GM23338 (cell line): ENCODE measurements at regions not wholly inside any gene's neighbourhood (a gene's known extent, or its start where the extent isn't known, plus 50 kb on each side); places are given as distances from the start of the nearest gene placed in this dataset.

Experiments used
- ATAC-seq: fragments of 200-7000 bp; cut with Tn5 transposase; 3 replicates; pipeline ENCODE4 v1.9.1; 2020
- DNase-seq: peaks from one replicate; pipeline ENCODE4 v3.0.0-alpha.2; 2015; ENCODE audit warnings: low spot score
- H2AFZ ChIP-seq: fragments of 200-600 bp; sonication (generic); 2 replicates; pipeline ENCODE4 v1.8.0; 2016; ENCODE audit warnings: antibody characterized with exemption, mild to moderate bottlenecking, moderate library complexity
- H3F3A ChIP-seq: fragments of 200-600 bp; sonication (generic); replicated peaks from 2 replicates; pipeline ENCODE4 v1.8.0; 2017; ENCODE audit warnings: antibody characterized with exemption, mixed run types, low read depth
- H3K27ac ChIP-seq: fragments of 200-600 bp; sonication (generic); 2 replicates; pipeline ENCODE4 v1.6.1; 2016; ENCODE audit warnings: low read depth
- H3K27me3 ChIP-seq: fragments of 200-600 bp; sonication (generic); 2 replicates; pipeline ENCODE4 v1.8.0; 2016; ENCODE audit warnings: mild to moderate bottlenecking, mixed run types, moderate library complexity; ENCODE audit not compliant: insufficient read depth
- H3K36me3 ChIP-seq: fragments of 200-600 bp; sonication (generic); 2 replicates; pipeline ENCODE4 v1.8.0; 2016; ENCODE audit warnings: mild to moderate bottlenecking; ENCODE audit not compliant: insufficient read depth
- H3K4me1 ChIP-seq: fragments of 200-600 bp; sonication (generic); 2 replicates; pipeline ENCODE4 v1.8.0; 2016; ENCODE audit warnings: mild to moderate bottlenecking, moderate library complexity; ENCODE audit not compliant: insufficient read depth
- H3K4me2 ChIP-seq: fragments of 200-600 bp; sonication (generic); 2 replicates; pipeline ENCODE4 v1.7.1; 2017; ENCODE audit warnings: mixed run types
- H3K4me3 ChIP-seq: fragments of 200-600 bp; sonication (generic); 2 replicates; pipeline ENCODE4 v1.6.1; 2016; ENCODE audit warnings: mixed run types
- H3K79me2 ChIP-seq: fragments of 200-600 bp; sonication (generic); replicated peaks from 2 replicates; pipeline ENCODE4 v1.8.0; 2017; ENCODE audit warnings: mild to moderate bottlenecking; ENCODE audit not compliant: insufficient read depth
- H3K9me2 ChIP-seq: fragments of 200-600 bp; sonication (generic); 2 replicates; pipeline ENCODE4 v1.8.0; 2017; ENCODE audit not compliant: insufficient read depth
- H4K20me1 ChIP-seq: fragments of 200-600 bp; sonication (generic); replicated peaks from 2 replicates; pipeline ENCODE4 v1.8.0; 2017; ENCODE audit warnings: mild to moderate bottlenecking; ENCODE audit not compliant: insufficient read depth
- H3K27ac Mint-ChIP-seq: 2 replicates; pipeline ENCODE4 v1.8.0; 2020; ENCODE audit warnings: inconsistent platforms, mild to moderate bottlenecking, moderate library complexity, mixed read lengths
- H3K27me3 Mint-ChIP-seq: 3 replicates; pipeline ENCODE4 v1.8.0; 2022; ENCODE audit warnings: low read depth, mild to moderate bottlenecking, moderate library complexity, mixed read lengths, inconsistent platforms; ENCODE audit not compliant: insufficient read depth, poor library complexity
- H3K36me3 Mint-ChIP-seq: 3 replicates; pipeline ENCODE4 v1.8.0; 2021; ENCODE audit warnings: low read depth, mild to moderate bottlenecking, inconsistent platforms, moderate library complexity, mixed read lengths
- H3K4me1 Mint-ChIP-seq: 3 replicates; pipeline ENCODE4 v1.8.0; 2020; ENCODE audit warnings: mild to moderate bottlenecking, inconsistent platforms, mixed read lengths
- H3K4me3 Mint-ChIP-seq: 3 replicates; pipeline ENCODE4 v1.8.0; 2021; ENCODE audit warnings: moderate library complexity, mild to moderate bottlenecking, inconsistent platforms, mixed read lengths
- H3K9me3 Mint-ChIP-seq: 3 replicates; pipeline ENCODE4 v1.8.0; 2020; ENCODE audit warnings: moderate library complexity, mild to moderate bottlenecking, inconsistent platforms, mixed read lengths
- CTCF ChIP-seq, 2 experiments: fragments of 200-600 bp in 1 of 2; sonication (generic) in 1 of 2; conservative IDR thresholded peaks; 2 replicates each; pipeline versions ENCODE4 v1.5.1 to v1.6.1; 2016 to 2017; ENCODE audit warnings: antibody characterized with exemption in 2 of 2, low read depth in 2 of 2, mild to moderate bottlenecking in 2 of 2, moderate library complexity in 1 of 2
- ETS1 ChIP-seq: IDR thresholded peaks from 2 replicates; pipeline ENCODE4 v1.6.1; 2016; ENCODE audit warnings: antibody characterized with exemption
- EZH2phosphoT487 ChIP-seq: fragments of 200-600 bp; sonication (generic); IDR thresholded peaks from one replicate; pipeline ENCODE4 v1.8.1; 2018; ENCODE audit warnings: antibody characterized with exemption; ENCODE audit not compliant: unreplicated experiment
- JUNB ChIP-seq: IDR thresholded peaks from one replicate; pipeline ENCODE4 v1.6.1; 2016; ENCODE audit warnings: antibody characterized with exemption; ENCODE audit not compliant: unreplicated experiment
- NANOG ChIP-seq: IDR thresholded peaks from 2 replicates; pipeline ENCODE4 v1.6.1; 2016; ENCODE audit warnings: antibody characterized with exemption, borderline replicate concordance
- STAT1 ChIP-seq: IDR thresholded peaks from one replicate; pipeline ENCODE4 v1.6.1; 2016; ENCODE audit warnings: antibody characterized with exemption; ENCODE audit not compliant: unreplicated experiment
- ZNF114 ChIP-seq: fragments of 250-450 bp; sonication (Bioruptor Pico); IDR thresholded peaks from 2 replicates; pipeline ENCODE4 v1.5.0; 2020; ENCODE audit warnings: mild to moderate bottlenecking, moderate library complexity
- ZNF331 ChIP-seq: fragments of 250-450 bp; sonication (Bioruptor Pico); IDR thresholded peaks from 2 replicates; pipeline ENCODE4 v1.5.0; 2020; ENCODE audit warnings: low read depth, mild to moderate bottlenecking, moderate library complexity
- TF ChIP-seq, protein P1 (sequence below): IDR thresholded peaks from one replicate; pipeline ENCODE4 v1.6.1; 2018; ENCODE audit warnings: antibody characterized with exemption; ENCODE audit not compliant: unreplicated experiment

DNA sequence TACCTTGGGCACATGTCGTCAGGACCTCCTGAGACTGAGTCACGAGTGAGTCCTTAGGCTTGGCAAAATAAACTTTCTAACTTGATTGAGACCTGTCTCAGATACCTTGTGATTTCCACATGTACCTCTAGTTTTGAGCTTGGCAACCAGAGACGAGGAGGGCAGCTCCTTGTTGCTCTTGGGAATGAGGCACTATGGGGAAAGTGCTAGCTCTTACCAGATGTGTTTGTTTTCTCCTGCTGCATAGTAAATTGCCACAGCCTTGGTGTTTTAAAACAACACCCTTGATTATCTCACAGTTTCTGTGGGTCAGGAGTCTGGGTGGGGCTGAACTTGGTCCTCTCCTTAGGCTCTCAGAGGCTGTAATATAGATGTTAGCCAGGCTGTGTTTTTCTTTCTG is 59.1 kb upstream of the MAML3 start (continued):
- no peak for TF ChIP-seq ZNF114
- no peak for TF ChIP-seq NANOG
- TF ChIP-seq, protein P1, sequence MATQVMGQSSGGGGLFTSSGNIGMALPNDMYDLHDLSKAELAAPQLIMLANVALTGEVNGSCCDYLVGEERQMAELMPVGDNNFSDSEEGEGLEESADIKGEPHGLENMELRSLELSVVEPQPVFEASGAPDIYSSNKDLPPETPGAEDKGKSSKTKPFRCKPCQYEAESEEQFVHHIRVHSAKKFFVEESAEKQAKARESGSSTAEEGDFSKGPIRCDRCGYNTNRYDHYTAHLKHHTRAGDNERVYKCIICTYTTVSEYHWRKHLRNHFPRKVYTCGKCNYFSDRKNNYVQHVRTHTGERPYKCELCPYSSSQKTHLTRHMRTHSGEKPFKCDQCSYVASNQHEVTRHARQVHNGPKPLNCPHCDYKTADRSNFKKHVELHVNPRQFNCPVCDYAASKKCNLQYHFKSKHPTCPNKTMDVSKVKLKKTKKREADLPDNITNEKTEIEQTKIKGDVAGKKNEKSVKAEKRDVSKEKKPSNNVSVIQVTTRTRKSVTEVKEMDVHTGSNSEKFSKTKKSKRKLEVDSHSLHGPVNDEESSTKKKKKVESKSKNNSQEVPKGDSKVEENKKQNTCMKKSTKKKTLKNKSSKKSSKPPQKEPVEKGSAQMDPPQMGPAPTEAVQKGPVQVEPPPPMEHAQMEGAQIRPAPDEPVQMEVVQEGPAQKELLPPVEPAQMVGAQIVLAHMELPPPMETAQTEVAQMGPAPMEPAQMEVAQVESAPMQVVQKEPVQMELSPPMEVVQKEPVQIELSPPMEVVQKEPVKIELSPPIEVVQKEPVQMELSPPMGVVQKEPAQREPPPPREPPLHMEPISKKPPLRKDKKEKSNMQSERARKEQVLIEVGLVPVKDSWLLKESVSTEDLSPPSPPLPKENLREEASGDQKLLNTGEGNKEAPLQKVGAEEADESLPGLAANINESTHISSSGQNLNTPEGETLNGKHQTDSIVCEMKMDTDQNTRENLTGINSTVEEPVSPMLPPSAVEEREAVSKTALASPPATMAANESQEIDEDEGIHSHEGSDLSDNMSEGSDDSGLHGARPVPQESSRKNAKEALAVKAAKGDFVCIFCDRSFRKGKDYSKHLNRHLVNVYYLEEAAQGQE = no peak
- TF ChIP-seq EZH2phosphoT487 = no peak
- TF ChIP-seq ZNF331 (CRISPR knock-in tag) = no peak
- TF ChIP-seq JUNB = no peak
- no peak for TF ChIP-seq ETS1
- TF ChIP-seq CTCF (conservative IDR thresholded peaks at IDR 0.05; ENCODE audit: low read depth in 2 of 2) = no peak

DNA sequence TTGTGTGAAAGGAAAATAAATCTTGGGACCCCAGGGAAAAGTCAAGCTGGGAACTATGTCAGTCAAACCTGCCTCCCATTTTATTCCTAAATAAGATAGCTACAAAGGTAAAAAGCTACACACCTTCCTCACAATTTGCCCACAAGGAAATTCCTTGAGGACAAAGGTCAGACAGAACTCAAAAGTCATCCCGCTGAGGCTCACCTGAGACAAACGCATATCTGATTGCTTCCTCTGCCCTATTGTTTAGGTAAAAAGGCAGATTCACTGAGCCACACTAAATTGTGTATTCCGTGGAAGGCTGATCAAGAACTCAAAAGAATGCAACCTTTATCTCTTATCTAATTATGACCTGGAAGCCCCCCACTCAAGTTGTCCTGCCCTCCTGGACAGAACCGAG is 58.7 kb upstream of the MAML3 start:
- Mint-ChIP-seq H3K27ac (no peak overlapping the region), H3K36me3 (no peaks in the 10 kb centered on the region), H3K27me3 (peaks cover 4% of the 10 kb centered on the region), H3K4me1 (peaks cover 18% of the 10 kb centered on the region), H3K9me3 (no peaks in the 10 kb centered on the region; the same call in 2 of the 3 replicates), H3K4me3 (no peak overlapping the region)
- DNase-seq (peak; percentile 23), ATAC-seq (no peak)
- H3K36me3 ChIP-seq = no peaks in the 10 kb centered on the region
- peaks cover 14% of the 10 kb centered on the region; the same call in 1 of the 2 replicates for H3K9me2 ChIP-seq
- no peaks in the 10 kb centered on the region for H3K79me2 ChIP-seq
- no peak overlapping the region for H3K27ac ChIP-seq
- H3K4me1 ChIP-seq = peaks cover 18% of the 10 kb centered on the region
- H2AFZ ChIP-seq = no peak overlapping the region
- peak overlapping the region; percentile 18; the same call in 1 of the 2 replicates for H3K4me2 ChIP-seq
- TF ChIP-seq EZH2phosphoT487 (no peak), NANOG (peak; percentile 27; the same call in 1 of the 2 replicates), STAT1 (no peak), ZNF114 (no peak), CTCF (conservative IDR thresholded peaks at IDR 0.05; ENCODE audit: low read depth in 2 of 2) (no peak)
- no peaks in the 10 kb centered on the region for H3F3A ChIP-seq
- H4K20me1 ChIP-seq = no peaks in the 10 kb centered on the region
- no peak overlapping the region for H3K4me3 ChIP-seq
- H3K27me3 ChIP-seq = no peaks in the 10 kb centered on the region
